ENCODE measurements at regions not wholly inside any gene's neighbourhood (a gene's known extent, or its start where the extent isn't known, plus 50 kb on each side); places are given as distances from the start of the nearest gene placed in this dataset.

GRCh38 chr10:78360284-78360683, 326.6 kb downstream of the RPS24 start:
- intact Hi-C loops (cut with DNase I) = no loop called here
- H3K9me3 ChIP-seq = no peaks in the 10 kb centered on the region
- DNase-seq = no peak
- H3K27me3 ChIP-seq = no peaks in the 10 kb centered on the region
- TF ChIP-seq CTCF (IDR thresholded peaks at IDR 0.05) (no peak), POLR2A (IDR thresholded peaks at IDR 0.05) (no peak)
- no peak overlapping the region for H3K27ac ChIP-seq
- no peaks in the 10 kb centered on the region for H3K36me3 ChIP-seq
- 93 to 97% methylated on average over 6 of the region's 6 CpGs for WGBS, 2 donors
- H3K4me1 ChIP-seq = no peaks in the 10 kb centered on the region
- H3K4me3 ChIP-seq (replicated peaks in 1 of 3) = no peak overlapping the region

GRCh38 chr10:78361031-78361430, 327.4 kb downstream of the RPS24 start:
- intact Hi-C loops (cut with DNase I) = no loop called here
- TF ChIP-seq CTCF (IDR thresholded peaks at IDR 0.05) (no peak), POLR2A (IDR thresholded peaks at IDR 0.05) (no peak)
- WGBS, 2 donors = 92 to 97% methylated on average over 3 of the region's 3 CpGs

GRCh38 chr10:78362406-78363022, 328.9 kb downstream of the RPS24 start:
- Histone ChIP-seq H3K27ac (no peak overlapping the region), H3K36me3 (no peaks in the 10 kb centered on the region), H3K4me1 (no peaks in the 10 kb centered on the region), H3K4me3 (replicated peaks in 1 of 3) (no peak overlapping the region), H3K27me3 (no peaks in the 10 kb centered on the region), H3K9me3 (no peaks in the 10 kb centered on the region)
- DNase-seq = peak in 1 of 2 donors; percentile 9
- TF ChIP-seq POLR2A (IDR thresholded peaks at IDR 0.05) (no peak), CTCF (IDR thresholded peaks at IDR 0.05) (no peak)
- intact Hi-C loops (cut with DNase I) = no loop called here
- WGBS, 2 donors = 77 to 78% methylated on average over 10 of the region's 10 CpGs

More at GRCh38 chr10:78361031-78361430, 327.4 kb downstream of the RPS24 start:
- no peak for DNase-seq
- Histone ChIP-seq H3K4me1 (no peaks in the 10 kb centered on the region), H3K9me3 (no peaks in the 10 kb centered on the region), H3K27me3 (no peaks in the 10 kb centered on the region), H3K36me3 (no peaks in the 10 kb centered on the region), H3K4me3 (replicated peaks in 1 of 3) (no peak overlapping the region), H3K27ac (no peak overlapping the region)

GRCh38 chr10:78363190-78363589, 329.5 kb downstream of the RPS24 start:
- H3K9me3 ChIP-seq = no peaks in the 10 kb centered on the region
- H3K27ac ChIP-seq = no peak overlapping the region
- intact Hi-C loops (cut with DNase I) = no loop called here
- H3K27me3 ChIP-seq = no peaks in the 10 kb centered on the region
- DNase-seq = no peak
- H3K4me3 ChIP-seq (replicated peaks in 1 of 3) = no peak overlapping the region
- 96 to 97% methylated on average over 4 of the region's 4 CpGs for WGBS, 2 donors
- TF ChIP-seq POLR2A (IDR thresholded peaks at IDR 0.05) = no peak
- no peaks in the 10 kb centered on the region for H3K36me3 ChIP-seq
- no peaks in the 10 kb centered on the region for H3K4me1 ChIP-seq

GRCh38 chr10:78365694-78366093, 332.0 kb downstream of the RPS24 start:
- Histone ChIP-seq H3K27ac (no peak overlapping the region), H3K4me3 (replicated peaks in 1 of 3) (no peak overlapping the region), H3K36me3 (no peaks in the 10 kb centered on the region), H3K9me3 (no peaks in the 10 kb centered on the region), H3K4me1 (no peaks in the 10 kb centered on the region), H3K27me3 (no peaks in the 10 kb centered on the region)
- DNase-seq = no peak
- WGBS, 2 donors = 58 to 67% methylated on average over 4 of the region's 4 CpGs
- intact Hi-C loops (cut with DNase I) = no loop called here
- TF ChIP-seq CTCF (IDR thresholded peaks at IDR 0.05) = no peak
- TF ChIP-seq POLR2A (IDR thresholded peaks at IDR 0.05) = no peak

Measured in thyroid gland (tissue), 4 donors.